ENCODE measurements at regions not wholly inside any gene's neighbourhood (a gene's known extent, or its start where the extent isn't known, plus 50 kb on each side); places are given as distances from the start of the nearest gene placed in this dataset.
"Not testable (repeated sequence)": the region's sequence is repeated elsewhere in the genome, so short reads cannot be mapped to it uniquely, and the experiment has no call there.

DNA sequence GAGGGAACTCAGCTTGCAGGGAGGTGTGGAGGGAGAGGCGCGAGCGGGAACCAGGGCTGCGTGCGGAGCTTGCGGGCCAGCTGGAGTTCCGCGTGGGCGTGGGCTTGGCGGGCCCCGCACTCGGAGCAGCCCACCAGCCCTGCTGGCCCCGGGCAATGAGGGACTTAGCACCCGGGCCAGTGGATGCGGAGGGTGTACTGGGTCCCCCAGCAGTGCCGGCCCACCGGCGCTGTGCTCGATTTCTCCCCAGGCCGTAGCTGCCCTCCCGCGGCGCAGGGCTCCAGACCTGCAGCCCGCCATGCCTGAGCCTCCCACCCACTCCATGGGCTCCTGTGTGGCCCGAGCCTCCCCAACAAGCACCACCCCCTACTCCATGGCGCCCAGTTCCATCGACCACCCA is 117.5 kb upstream of the TOP1 start:
- in situ Hi-C loops (cut with MboI; ENCODE audit: low pct_unique_long_range_greater_than_20kb, low sequenced_read_pairs), result not testable (repeated sequence)

DNA sequence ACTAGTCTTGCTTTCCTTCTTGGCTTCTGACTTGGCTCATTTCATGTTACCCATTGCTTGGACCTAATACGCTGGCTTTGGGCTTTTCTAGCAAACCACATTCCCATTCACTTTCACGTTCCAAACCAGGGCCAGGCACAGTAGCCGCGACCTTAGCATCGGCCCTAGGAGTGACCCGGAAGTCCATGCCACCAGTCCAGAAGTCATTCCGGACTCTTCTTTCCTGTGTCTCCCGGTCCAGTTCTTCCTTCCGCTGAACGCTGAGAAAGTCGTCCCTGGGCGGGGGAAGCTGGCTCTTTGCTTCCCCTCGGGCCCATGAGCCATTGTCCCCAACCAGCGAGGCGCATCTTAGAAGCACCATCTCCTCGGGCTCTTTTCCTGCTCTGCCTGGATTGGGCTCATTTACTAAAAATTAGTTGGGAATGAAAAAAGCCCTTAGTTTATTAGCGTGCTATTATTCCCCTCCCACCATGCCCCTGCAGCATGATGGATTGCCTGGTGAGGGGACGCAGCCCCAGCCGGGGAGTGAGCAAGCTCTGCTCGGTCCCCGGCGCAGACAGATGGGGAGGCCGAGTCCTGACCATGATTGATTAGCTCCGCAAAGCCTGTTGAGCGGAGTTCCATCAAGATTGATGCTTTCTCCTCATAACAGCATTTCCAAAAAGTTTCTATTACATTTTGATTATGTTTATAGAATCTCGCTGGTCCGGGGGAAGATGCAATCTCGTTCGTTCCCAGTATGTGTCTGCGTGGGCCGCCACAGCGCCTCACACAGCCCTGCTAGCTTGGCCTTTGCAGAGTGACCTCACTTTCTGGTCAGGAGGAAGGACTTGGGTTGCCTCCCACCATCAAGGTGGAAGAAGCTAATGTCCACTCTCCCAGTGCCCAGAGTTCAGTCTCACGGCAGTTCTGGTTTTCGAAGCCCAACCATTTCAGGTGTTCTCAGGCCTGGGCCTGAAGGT is 115.1 kb upstream of the TOP1 start:
- in situ Hi-C loops (cut with MboI; ENCODE audit: low pct_unique_long_range_greater_than_20kb, low sequenced_read_pairs), result no loop called here
- no peak for DNase-seq

More for the DNA sequence above, 117.5 kb upstream of the TOP1 start:
- not testable (repeated sequence) for DNase-seq

DNA sequence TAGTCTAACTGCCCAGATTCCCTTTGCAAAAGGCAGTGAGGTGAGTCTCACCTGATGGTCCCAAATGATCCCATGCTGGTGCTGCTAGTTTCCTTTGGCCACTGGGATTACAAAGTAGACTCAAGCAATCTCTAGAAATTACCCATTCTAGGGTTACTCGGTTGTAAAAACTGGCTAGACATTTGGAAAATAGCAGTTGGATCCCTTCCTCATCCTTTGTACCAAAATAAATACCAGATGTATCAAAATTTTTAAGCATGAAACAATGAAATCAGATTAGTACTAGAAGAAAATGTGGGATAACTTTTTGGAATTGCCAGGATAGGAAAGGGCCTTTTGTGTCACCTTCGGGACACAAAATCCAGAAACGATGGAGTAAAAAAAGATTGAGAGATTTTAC is 112.9 kb upstream of the TOP1 start:
- in situ Hi-C loops (cut with MboI; ENCODE audit: low pct_unique_long_range_greater_than_20kb, low sequenced_read_pairs), result no loop called here
- DNase-seq, result no peak

DNA sequence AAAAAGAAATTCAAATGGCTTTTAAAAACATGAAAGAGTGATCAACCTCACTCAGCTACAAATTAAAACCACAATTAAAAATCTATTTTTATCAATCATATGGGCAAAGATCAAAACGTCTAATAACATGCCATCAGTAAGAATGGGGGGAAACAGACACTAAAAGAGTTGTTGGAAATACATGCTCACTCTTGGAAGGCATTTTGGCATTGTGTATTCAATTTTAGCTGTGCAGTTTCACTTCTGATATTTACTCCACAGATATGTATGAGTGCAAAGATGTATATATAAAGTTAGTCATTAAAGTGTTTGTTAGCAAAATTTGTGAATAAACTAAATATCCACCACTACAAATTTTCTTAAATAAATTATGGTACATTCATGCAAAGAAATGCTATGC is 112.3 kb upstream of the TOP1 start:
- in situ Hi-C loops (cut with MboI; ENCODE audit: low pct_unique_long_range_greater_than_20kb, low sequenced_read_pairs), result no loop called here
- no peak for DNase-seq

DNA sequence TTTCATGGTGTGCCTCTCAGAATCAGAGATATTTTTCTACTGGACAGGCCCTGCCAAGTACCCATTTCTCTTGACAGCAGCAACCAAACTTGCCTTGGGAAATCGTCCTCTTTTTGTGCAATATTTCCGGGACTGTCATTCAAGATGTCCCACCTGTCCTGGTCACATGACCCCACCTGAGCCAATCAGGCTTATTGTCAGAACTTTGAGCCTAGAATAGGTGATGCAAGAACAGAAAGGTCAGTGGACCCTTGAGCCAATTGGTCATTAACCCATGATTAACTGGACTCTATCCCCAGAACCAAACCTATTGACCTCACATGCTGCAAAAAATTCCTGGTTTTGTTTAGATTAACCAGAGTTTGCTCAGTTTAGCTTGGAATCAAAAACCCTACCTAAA is 108.3 kb upstream of the TOP1 start:
- no peak for DNase-seq
- in situ Hi-C loops (cut with MboI; ENCODE audit: low pct_unique_long_range_greater_than_20kb, low sequenced_read_pairs), result no loop called here

DNA sequence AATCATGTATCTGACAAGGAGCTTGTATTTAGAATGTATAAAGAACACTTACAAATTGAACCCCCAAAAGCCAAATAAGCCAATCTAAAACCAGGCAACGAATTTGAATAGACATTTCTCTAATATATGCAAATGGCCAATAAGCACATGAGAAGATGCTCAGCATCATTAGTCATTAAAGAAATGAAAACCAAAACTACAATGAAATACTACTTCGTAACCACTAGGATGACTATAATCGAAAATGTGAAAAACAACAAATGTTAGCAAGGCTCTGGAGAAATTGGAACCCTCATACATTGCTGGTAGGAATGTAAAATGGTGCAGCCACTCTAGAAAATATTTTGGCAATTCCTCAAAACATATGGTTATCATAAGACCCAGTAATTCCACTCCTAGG is 105.8 kb upstream of the TOP1 start:
- no peak for DNase-seq

DNA sequence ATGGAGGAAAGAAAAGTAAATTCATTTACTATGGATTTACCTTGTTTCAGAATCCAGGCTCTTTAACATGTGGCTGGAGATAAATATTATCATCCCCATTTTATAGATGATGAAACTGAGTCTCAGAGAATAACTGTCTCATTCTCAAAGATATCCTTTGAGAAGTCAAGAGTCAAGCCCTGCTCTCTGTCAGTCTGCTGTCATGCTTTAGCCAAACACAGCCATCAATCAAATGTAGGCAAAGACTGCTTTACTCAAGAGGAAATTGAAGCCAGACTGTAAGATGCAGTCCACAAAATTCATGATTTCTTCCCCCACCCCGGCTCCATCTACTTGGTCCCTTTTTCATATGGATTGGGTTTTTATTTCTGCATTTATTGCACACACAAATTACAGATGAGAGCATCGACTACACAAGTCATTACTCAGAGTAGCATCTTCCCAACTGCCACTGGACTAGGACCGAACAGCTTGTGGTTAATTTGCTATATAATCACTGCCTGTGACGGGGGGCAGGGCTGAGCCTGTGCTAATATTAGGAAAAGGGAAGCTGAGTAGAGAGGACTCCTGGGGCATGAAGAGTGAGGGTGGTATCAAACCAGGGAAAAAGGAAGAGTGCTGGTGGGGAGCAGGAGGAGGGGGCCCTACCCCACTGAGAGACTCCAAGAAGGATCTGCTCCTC is 102.7 kb upstream of the TOP1 start:
- no peak for DNase-seq
- in situ Hi-C loops (cut with MboI; ENCODE audit: low pct_unique_long_range_greater_than_20kb, low sequenced_read_pairs), result no loop called here

More for the DNA sequence above, 105.8 kb upstream of the TOP1 start:
- in situ Hi-C loops (cut with MboI; ENCODE audit: low pct_unique_long_range_greater_than_20kb, low sequenced_read_pairs), result no loop called here

DNA sequence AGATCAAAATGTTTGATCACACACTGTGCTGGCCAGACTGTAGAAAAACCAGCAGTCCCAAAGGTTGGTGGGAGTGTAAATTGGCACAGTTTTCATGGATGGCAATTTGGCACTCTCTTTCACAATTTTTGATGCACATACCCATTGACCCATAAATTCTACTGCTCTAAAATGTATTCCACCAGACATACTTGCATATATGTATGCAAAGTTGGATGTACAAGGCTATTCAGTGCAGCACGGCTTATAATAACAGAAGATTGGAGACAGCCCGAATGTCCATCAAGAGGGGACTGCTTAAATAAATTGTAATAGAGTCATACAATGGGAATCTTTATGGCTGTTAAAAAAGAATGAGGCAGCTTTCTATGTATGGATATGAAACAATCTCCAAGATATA is 101.7 kb upstream of the TOP1 start:
- in situ Hi-C loops (cut with MboI; ENCODE audit: low pct_unique_long_range_greater_than_20kb, low sequenced_read_pairs), result no loop called here
- no peak for DNase-seq

DNA sequence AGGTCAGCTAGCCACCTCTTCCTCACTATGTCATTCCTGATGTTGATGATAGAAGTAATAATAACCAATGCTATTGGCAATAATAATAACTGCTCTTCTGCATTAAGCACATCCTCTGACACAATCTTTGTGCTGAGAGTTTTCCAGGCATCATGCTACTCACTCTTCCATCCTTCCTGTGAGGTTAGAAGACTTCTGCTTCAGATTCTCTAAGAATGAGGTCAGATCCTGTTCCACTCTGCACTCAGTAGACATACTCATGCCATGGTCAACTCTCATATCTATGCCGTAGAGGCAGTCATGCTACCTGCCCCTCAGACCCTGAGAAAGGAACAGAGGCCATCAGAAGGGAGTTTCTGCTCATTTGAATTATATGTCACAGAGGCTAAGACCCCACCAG is 98.1 kb upstream of the TOP1 start:
- DNase-seq, result no peak
- in situ Hi-C loops (cut with MboI; ENCODE audit: low pct_unique_long_range_greater_than_20kb, low sequenced_read_pairs), result no loop called here

DNA sequence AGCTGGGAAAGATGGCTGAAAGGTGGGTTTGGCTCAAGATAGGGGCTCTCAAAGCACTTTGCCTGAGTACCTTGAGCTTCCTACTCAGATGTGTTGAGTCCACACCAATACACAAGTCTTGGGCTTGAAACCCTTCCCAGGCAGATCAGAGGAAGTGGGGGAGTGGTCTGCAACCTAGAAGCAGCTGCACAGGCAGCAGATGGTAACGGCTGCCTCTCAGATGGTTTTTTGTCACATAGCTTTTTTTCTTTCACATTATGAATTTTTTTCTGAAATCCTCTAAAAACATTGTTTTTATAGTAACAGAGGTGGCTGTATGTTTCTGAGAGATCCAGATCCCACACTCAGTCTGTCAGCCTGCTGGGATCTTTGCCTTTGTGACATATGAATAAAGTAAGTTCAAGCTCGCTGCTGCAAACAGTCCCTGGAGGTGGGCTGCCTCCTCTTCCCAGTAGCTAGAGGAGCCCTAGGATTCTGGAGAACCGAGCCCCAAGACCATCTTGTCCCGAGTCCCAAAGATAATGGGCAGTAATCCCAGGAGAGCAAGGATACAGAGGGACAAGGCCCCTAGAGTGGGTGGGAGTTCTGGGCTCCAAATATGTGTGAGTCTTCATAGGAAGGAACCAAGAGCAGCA is 97.1 kb upstream of the TOP1 start:
- DNase-seq, result no peak
- in situ Hi-C loops (cut with MboI; ENCODE audit: low pct_unique_long_range_greater_than_20kb, low sequenced_read_pairs), result no loop called here

DNA sequence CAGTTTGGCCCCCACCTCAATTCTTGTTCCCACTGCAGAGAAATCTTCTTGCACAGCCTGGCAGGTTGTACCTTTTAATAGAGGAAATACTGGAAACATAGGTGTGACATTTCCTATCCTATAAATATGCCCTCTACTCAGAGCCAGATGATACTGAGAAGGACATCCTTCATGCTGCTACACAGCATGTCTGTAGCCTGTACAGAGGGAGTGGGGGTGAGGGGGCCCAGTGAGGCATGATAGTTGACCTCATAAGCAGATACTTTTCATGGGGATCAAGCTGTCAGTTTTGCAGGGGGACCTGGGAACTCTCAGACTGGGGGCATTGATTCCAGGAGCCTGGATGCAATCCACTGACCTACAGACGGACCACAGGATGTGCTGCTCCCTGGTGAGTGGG is 96.2 kb upstream of the TOP1 start:
- DNase-seq, result no peak
- in situ Hi-C loops (cut with MboI; ENCODE audit: low pct_unique_long_range_greater_than_20kb, low sequenced_read_pairs), result no loop called here

DNA sequence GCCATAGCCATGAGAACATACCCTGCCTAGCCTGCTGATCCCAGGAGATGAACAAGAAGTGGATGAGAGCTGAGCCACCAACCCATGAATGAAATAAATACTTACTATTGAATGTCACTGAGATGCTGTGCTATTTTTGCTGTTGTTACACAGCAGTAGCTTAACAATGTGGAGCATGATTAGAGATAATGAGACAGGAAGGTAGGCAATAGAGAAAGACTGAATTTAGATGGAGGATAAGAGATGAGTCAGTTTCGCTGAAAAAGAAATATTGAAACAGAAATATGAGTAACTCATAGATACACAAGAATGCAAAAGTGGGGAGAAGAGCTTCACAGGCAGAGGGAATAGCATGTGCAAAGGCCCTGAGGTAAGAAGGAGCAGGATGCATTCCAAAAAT is 94.9 kb upstream of the TOP1 start:
- DNase-seq, result no peak
- in situ Hi-C loops (cut with MboI; ENCODE audit: low pct_unique_long_range_greater_than_20kb, low sequenced_read_pairs), result no loop called here

DNA sequence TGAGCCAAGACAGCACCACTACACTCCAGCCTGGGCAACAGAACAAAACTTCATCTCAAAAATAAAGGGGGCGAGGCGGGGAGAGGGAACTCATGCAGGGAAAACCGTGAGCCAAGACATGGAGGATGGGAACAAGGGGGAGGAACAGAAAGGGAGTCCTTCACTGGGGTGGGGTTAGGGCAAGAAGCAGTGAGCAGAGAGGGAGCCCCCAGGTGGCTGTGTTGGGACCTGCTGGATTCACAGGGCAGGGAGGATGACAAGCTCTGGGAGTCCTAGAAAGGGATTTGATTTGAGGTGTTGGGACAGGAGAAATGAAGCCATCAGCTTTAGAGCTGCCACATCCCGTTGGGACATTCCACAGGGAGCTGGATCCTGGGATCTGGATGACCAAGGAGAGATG is 90.6 kb upstream of the TOP1 start:
- DNase-seq, result no peak
- in situ Hi-C loops (cut with MboI; ENCODE audit: low pct_unique_long_range_greater_than_20kb, low sequenced_read_pairs), result no loop called here

DNA sequence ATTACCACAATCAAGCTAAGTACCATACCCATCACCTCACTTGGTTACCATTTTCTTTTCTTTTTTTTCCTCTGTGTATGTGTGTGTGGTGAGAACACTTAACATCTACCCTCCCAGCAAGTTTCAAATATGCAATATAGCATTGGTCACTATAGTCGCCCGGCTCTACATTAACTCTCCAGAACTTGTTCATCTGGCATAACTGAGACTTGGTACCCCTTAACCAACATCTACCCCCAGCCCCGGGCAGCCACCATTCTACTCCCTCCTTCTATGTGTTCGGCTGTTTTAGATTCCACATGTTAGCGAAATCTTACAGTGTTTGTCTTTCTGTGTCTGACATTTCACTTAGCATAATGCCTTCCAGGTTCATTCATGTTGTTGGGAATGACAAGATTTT is 89.0 kb upstream of the TOP1 start:
- in situ Hi-C loops (cut with MboI; ENCODE audit: low pct_unique_long_range_greater_than_20kb, low sequenced_read_pairs), result no loop called here
- no peak for DNase-seq

DNA sequence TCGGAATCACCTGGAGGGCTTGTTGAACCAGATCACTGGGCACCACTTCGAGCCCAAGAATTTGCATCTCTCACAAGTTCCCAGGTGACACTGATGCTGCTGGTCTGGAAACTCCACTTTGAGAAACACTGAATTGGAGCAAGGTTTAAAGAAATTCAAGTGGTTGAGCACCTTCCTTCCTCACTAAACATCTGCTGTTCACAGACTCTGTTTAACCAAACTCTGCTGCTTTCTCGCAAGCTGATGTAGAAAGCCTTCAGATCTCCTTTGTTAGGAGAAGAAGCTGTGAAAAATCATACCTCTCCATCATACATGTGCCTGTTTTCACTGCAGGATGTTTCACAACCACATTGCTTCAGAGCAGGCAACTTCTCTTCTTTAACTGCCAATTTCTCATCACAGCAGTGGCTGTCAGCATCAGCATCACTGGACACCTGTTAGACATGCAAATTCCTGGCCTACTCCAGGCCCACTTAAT is 87.5 kb upstream of the TOP1 start:
- no peak for DNase-seq
- in situ Hi-C loops (cut with MboI; ENCODE audit: low pct_unique_long_range_greater_than_20kb, low sequenced_read_pairs), result no loop called here

DNA sequence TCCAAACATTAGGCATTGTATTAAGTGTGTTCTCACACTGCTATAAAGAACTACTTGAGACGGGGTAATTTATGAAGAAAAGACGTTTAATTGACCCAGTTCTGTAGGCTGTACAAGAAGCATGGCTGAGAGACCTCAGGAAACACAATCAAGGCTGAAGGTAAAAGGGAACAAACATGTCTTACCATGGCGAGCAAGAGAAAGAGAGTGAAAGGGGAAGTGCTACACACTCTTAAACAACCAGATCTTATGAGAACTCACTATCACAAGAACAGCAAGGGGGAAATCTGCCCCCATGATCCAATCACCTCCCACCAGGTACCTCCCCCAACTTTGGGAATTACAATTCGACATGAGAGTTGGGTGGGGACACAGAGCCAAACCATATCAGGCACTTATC is 86.6 kb upstream of the TOP1 start:
- in situ Hi-C loops (cut with MboI; ENCODE audit: low pct_unique_long_range_greater_than_20kb, low sequenced_read_pairs), result no loop called here
- DNase-seq, result peak; percentile 15

DNA sequence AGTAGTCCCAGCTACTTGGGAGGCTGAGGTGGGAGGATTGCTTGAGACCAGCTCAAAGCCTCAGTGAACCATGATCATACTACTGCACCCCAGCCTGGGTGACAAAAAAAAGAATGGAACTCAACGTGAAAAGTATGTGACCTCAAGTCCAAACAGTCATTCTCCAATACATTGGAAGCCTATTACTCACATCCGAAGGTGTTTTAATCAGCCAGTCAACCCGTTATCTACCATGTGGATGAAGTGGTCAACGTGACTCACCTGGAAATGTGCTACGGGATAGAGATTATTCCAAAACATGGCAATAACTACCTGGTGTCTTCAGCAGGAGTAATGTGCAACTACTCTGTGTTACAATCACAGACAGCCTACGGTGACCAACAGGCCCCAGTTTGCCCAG is 85.8 kb upstream of the TOP1 start:
- no peak for DNase-seq
- in situ Hi-C loops (cut with MboI; ENCODE audit: low pct_unique_long_range_greater_than_20kb, low sequenced_read_pairs), result no loop called here

DNA sequence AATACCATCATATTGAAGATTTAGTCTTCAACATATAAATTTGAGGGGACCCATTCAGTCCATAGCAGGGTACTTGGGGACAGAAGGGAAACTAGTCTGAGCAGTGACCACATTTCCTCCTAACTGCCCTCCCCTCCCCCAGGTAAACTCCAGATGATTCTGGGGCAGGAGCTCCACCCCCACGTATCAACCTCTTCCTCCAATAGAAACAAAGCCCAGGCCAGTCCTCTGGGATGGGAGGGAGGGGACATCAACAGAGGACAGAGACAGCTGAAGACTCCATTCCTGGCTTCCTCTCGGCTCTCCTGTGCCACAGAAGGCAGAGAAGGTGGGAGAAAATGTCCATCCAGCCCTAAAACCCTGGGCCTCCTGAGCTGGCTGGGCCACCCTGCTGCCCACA is 85.0 kb upstream of the TOP1 start:
- no peak for DNase-seq
- in situ Hi-C loops (cut with MboI; ENCODE audit: low pct_unique_long_range_greater_than_20kb, low sequenced_read_pairs), result no loop called here

DNA sequence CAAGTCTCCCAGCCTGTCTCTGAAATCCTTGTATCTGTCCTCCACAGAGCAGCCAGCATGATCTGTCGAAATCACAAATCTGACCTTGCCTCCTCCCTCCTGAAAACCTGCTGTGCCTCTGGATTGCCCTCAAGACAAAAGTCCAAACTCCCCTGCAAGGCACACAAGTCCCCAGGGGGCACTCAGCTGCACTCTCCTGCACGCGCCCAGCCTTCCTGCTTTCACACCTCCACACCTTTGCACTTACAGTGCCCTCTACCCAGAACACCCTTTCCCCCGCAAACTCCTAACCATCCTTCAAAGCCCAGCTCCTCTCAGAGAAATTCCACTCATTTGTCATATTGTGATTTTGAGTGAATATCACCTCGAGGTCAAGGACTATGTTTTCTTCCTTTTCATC is 83.4 kb upstream of the TOP1 start:
- in situ Hi-C loops (cut with MboI; ENCODE audit: low pct_unique_long_range_greater_than_20kb, low sequenced_read_pairs), result no loop called here
- no peak for DNase-seq

Data from KBM-7 (cell line).